GM19238 (cell line): ENCODE measurements at regions not wholly inside any gene's neighbourhood (a gene's known extent, or its start where the extent isn't known, plus 50 kb on each side); places are given as distances from the start of the nearest gene placed in this dataset.
"Not testable (repeated sequence)": the region's sequence is repeated elsewhere in the genome, so short reads cannot be mapped to it uniquely, and the experiment has no call there.

Experiments used
- DNase-seq: peaks from one replicate; pipeline ENCODE4 v3.0.0; 2011; ENCODE audit warnings: low spot score; ENCODE audit not compliant: insufficient read length

DNA sequence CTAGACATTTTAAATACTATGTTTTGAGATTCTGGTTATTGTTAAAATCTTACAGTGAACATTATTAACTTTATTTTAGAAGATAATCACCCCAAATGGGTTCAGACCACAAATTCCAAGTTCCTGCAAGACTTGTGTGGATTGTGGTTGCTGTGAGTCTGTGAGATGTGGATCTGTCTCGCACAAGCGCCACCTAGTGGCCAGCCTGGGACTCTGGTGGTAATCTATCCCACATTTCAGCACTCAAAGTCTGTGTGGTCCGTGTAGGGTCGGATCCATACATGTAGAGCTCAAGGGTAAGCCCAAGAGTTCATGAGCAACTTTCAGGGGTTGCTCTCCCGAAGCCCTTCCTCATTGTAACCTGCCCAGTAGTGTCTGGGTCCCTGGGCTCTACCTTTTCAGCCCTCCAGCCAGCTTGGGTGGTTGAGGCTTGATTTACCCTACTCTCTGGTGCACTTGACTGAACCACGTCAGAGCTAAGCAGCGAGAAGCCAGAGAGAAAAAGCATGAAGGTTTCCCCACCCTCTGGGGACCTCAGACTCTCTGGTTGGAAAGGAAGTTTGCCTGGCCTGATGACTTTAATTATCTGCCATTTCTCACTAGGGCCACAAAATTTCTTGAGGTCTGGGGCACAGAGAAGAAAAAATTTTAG is 129.2 kb downstream of the ARHGAP11B start:
- not testable (repeated sequence) for DNase-seq

DNA sequence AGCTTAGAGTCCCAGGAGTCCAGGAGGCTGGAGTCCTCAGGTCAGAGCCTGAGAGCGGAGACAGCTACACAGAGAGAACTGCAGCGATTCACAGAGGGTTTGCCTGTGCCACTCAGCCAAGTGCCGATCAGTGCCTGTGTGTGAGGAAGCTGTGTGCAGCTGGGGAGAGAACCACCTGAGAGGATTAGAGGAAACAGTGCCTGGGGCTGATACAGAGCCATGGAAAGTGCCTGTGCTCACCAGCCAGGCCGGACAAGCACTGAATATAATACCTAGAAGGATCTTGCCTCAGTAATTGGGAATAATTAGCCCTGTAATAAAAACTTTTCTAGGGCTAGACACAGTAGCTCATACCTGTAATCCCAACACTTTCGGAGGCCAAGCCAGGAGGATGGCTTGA is 134.7 kb downstream of the ARHGAP11B start:
- not testable (repeated sequence) for DNase-seq

DNA sequence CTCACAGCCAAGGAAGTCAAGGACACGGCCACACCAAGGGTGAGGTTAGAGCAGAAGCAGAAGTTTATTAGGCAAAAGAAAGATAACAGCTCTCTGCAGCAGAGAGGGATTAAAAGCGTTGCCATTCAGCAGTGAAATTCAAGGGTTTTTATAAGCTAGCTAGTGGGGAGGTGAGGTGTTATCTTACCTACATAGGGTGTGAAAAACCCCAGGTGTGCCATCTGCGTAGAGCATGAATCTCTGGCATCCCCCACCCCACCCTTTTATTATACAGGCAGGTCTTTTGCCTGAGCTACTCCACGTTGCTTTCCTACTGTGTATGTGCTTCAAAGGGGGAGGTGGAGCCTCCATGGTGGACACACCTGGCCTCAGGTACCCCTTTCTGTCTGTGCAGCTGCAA is 135.4 kb downstream of the ARHGAP11B start:
- DNase-seq: not testable (repeated sequence)

DNA sequence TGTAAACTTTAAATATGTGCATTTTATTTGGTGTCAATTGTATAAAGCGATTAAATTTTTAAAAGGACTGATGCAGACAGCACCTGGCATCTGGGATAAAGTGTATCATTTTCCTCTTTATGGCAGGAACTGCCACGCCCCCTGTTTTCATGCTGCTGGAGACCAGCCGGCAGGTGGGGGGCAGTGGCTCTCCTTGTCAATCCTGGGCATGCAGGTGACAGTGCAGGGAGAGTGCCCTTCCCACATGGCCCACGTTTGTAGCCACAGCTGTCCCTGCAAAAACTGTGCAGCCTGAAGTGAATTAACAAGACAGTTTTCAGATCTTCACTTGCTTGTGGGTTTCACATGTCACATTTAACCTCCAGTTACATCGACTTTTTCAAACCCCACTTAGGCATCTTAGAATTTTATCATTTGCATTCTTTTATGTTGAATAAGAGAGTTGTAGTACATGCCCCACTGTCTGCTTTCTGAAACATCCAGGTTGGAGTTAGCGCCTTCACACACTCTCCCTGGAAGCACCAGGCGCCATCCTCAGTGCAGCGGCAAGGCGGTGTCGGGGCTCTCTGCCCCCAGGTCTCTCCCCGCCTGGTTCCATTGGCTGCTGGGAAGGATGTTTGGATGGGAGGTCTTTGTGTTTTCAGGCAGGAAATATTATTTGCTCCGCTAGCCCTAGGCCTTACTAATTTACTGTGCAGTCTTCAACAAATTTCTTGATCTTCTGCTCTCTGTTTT is 134.2 kb upstream of the FAN1 start:
- not testable (repeated sequence) for DNase-seq

DNA sequence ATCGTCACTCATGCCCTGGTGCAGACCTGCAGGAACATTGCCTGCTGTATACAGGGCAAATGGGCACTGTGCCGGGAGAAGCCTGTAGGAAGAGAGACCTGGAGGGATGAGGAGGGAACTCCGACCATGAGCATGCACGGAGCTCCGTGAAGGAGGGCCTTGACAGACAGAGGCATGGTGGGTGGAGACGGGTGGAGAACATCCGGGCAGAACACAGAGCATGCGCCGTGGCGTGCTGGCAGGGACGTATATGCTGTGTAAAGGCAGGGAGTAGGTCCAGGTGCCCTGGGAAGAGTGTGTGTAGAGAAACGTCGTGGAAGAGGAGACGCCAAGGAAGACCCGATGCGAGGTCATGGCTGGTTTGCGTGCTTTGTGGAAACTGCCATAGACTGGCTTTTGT is 133.0 kb upstream of the FAN1 start:
- DNase-seq: no peak

DNA sequence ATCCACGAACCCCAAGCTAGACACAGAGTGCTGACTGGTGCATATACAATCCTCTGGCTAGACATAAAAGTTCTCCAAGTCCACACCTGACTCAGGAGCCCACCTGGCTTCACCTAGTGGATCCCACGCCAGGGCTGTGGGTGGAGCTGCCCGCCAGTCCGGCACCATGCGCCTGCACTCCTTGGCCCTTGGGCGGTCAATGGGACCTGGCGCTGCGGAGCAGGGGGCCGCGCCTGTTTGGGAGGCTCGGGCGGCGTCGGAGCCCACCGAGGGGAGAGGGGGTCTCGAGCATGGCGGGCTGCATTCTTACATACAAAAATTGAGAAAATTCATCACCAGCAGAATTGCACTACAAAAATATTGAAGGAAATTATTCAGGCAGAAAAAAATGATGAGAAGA is 120.7 kb upstream of the FAN1 start:
- DNase-seq: no peak

DNA sequence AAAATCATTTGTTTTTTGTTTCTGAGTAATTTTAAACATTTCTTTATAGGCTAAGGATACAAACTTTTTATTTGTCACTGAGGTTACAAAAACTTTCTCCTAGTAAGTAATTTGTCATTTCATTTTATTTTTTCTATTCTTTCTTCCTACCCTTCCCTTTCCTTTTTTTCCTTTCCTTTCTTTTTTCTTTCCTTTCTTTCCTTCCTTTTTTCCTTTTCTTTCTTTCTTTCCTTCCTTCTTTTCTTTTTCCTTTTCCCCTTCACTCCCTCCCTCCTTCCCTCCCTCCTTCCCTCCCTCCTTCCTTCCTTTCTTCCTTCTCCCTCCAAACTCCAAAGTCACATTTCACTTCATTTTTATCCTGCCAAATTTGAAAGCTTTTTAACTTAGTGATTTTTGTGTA is 115.1 kb upstream of the FAN1 start:
- no peak for DNase-seq

DNA sequence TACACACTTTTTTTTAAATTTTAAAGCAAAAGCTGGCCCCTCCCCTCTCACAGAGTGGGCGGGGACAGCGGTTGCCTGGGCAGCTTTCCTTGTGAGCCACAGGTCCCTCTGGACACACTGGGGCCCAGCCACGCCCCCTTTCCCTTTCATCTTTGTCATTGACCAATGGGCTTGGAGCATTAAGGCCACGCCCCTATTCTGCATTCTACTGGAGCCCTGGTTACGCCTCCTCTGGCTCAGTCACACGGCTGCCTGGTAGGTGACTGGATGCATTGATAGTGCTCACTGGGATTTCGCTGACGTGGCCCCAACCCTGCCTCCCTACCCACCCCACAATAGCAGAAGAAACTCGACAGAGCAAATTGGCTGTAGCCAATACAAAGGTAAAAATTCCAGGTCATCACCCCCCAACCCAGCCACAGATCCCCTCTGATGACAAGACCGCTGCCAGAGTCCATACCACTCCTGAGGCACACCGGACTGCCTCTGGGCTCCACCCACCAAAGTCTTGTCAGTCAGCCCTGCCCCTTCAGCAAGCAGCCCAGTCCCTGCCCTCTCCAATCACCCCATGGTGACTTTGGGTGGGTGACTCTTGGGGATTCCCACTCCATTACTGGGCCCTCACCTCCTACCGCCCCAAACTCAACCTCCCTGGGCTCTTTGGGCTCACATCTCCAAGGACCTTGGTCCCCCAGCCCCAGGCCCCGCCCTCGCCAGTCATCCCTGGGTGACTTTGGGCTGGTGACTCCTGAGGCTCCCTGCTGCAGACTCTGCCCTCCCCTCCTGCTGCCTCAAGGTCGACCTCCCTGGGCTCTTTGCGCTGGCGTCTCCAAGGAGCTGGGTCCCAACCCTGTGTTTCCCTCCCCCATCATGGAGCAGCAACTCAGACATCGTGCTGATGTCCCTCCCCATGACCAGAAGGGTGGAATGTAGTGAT is 112.2 kb upstream of the FAN1 start:
- no peak for DNase-seq

DNA sequence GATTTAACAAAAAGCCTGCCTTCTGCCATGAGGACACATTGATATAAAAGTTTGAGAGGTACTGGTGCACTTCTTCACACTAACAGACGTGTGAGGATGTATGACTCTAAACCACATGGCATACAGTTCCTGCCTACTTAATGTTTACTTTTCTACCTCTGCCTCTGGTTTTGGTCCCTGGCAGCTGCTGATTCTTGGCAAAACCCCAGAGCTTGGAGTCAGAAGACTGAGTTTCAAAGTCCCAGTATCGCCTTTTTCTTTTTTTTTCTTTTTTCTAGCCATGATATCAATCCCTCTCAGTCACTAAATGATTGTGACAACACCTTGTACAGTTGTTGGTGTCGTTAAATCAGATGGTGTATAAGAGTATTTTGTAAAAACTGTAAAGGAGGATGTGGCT is 110.9 kb upstream of the FAN1 start:
- DNase-seq: not testable (repeated sequence)

DNA sequence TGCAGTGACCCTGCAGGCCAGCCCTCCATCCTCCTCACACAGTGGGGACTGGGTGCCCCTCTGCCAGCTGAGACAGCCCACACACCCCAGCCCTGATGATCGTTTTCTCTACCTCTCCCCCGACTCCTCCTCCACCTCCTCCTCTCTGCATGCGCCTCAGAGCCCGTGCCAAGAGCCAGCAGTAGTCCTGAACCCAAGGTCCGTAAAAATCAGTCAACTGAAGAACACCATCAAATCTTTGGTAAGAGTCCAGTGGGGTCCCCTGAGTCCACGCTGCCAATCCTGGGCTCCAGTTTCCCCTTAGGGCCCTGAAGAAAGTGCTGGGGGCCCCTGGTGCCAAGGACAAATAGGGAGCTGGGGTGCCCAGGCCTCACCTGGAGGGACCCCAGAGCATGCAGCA is 109.3 kb upstream of the FAN1 start:
- DNase-seq: no peak

DNA sequence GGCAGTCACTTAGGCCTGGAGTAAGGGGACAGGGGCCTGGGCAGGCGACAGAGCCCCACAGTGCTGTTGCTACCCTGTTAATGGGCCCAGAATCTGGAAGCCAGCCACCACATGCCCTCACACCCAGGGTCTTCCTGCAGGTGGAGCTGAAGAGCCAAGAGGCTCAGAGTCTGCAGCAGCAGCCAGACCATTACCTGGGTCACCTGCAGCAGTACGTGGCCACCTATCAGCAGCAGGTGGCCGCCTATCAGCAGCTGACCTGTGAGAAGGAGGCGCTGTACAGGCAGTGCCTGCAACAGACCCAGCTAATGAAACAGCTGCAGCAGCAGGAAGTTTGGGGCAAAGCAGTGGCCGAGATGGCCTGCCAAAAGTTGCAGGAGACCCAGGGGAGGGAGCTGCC is 104.2 kb upstream of the FAN1 start:
- DNase-seq: not testable (repeated sequence)

DNA sequence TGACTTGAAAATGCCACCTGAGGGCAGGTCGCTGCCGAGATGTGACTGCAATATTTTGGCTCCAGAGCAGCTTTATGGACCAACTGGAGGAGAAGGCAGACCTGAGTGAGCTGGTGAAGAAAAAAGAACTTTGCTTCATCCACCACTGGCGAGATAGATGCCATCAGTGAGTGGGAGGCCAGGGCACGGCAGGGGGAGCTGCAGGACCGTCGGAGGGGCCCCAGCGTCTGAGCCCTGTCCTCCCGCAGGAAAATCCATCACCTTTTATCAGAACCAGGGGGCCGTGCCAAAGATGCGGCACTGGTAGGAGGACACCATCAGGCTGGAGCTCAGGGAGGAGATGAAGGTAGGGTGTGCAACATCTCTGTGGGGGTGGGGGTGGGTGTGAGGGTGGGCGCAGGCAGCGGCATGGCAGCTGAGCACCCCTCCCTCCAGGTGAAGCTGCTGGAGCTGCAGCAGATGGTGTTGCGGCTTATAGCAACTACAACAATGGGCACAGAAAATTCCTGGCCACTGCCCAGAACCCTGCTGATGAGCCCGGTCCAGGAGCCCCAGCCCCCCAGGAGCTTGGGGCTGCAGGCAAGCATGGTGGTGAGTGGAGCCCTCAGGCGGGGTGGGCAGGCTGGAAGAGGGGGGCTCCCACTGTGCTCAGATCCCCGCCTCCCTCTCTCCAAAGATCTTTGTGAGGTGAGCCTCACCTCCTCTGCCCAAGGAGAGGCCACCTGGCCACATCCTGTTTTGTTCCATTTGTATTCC is 102.4 kb upstream of the FAN1 start:
- not testable (repeated sequence) for DNase-seq

DNA sequence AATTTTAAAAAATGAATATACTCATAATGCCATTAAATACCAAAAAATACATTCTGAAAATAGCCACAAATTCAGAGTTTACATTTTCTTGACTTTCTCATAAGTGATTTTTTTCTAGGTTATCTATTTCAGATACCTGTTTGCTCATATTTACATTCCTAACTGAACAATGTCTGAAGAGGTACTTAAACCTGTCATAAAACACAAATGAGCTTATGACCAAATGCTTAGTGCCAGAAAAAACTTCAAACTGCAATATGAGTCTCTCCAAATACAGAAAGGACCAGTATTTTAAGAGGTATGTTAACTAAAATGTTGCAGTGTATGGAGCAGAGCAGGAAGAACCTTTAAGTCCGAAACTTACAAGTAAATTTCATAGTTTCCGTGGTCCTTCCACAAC is 101.7 kb upstream of the FAN1 start:
- not testable (repeated sequence) for DNase-seq

DNA sequence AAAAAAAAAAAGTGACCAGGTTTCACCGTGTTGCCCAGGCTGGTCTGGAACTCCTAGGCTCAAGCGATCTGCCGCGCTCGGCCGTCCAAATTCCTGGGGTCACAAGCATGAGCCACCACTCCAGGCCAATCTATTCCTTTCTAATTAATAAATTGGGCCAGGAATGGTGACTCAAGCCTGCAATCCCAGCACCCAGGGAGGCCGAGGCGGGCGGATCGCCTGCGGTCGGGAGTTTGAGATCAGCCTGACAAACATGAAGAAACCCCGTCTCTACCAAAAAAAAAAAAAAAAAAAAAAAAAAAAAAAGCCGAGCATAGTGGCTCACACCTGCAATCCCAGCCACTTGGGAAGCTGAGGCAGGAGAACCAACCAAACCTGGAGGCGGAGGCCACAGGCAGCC is 100.0 kb upstream of the FAN1 start:
- not testable (repeated sequence) for DNase-seq

DNA sequence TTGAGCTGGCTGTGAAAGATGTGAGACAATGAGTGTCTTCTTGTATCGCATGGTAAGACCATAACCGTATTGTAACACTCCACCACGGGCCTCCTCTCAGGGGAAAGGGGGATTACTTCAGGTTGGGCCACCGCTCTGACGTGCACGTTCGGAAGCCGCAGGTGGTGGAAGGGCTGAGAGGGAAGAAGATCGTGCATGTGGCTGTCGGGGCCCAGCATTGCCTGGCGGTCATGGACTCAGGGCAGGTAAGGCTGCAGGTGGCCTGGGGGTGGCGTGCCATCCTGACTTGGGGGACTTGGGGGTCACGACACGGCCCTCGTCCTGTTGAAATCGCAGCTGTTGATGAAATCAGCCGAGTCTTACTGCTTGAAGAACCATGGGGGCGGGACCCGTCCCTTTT is 87.3 kb upstream of the FAN1 start:
- DNase-seq: no peak

DNA sequence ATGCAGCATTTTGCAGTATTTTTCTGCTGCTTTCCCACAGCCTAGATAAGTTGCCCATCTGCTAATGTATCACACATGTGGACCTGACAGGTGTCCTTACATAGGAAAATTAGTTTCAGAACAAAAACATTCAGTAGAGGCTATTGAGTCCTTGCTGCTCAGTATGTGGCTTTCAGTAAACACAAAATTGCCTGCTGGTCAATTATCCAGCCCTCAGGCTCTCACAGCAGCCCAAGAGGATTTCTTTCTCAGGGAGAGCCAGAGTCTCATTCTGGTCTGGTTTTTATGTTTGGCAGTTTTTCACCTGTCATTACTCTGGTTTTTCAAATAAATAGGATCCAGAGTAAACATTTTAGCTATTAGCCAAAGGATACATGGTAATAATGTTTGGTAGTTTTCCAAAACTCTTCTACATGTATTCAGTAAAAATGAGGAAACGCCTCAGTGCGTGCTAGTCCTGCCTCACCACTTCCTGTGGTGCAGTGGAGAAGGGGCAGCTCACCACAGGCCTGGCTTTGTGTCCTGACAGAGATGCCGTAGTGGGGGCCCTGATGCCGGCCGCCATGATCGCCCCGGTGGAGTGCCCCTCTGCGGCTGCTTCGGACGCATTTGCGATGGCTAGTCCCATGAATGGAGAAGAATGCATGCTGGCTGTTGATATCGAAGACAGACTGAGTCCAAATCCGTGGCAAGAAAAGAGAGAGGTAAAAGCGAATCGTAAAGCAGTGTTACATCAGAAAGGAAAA is 80.5 kb upstream of the FAN1 start:
- DNase-seq: not testable (repeated sequence)

DNA sequence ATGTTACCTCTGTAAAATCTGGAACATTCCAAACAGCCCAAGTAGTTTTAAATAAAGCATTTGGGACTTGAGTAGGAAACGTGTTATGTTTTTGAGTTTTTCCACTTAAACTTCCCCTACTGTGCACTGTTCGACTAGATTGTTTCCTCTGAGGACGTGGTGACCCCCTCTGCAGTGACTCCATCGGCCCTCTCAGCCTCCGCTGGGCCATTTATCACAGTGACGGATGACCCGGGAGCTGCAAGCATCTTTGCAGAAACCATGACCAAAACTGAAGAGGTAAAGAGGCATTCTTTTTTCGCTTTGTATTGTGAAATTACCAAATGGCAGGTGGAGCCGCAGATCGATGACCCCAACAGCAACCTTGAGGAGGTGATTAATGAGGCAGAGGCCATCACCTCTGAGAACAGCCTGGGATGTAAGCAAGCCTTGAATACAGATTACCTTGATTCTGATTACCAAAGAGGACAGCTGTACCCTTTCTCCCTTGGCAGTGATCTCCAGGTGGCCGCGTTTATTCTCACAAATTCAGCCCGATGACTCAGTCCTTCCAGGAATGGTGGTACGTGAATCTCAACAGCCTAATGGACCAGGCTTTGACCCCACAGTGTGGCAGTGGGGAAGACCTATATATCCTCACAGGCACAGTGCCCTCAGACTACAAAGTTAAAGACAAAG is 79.1 kb upstream of the FAN1 start:
- no peak for DNase-seq

DNA sequence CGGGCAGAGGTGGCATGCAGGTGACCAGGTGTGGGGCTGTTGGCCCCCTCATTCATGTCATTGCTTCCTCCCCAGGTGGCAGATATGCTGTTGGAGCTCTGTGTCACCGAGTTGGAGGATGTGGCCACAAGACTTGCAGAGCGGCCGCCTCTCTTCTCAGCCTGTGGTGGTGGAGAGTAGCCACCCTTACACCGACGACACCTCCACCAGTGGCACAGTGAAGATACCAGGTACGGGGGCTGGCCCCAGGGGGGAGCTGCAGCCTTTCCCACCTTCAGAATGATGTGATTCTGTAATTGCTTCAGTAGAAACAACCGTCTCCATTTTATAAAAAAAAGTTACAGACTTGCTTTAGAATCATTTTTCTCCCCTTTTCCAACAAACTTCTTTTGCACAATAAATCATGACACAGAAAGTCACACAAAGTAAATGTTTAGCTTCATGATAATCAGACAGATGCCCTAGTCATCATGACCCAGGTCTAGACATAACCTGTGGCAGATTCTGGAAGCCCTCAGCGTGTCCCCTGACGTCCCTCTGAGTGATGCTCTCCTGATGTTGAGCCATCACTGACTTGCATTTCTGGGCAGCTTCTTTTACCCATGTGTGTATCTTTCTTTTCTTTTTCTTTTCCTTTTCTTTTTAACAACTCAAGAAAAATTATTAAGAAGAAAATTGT is 76.0 kb upstream of the FAN1 start:
- no peak for DNase-seq

DNA sequence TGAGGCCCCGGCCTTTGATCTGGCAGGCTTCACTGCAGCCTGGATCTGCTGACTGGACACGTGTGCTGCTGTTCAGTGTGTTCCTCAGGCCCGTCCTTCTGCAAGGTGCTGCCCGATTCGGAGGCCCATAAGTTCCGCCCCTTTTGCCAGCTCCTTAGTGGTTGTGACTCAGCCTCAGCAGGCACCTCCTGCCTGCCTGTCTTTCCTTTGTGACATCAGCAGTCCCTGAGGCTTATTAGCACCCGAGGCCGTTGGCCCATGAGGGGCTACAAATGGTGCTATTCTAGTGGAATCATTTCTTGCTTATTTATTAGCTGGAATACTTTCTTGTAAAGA is 75.4 kb upstream of the FAN1 start:
- DNase-seq: not testable (repeated sequence)

DNA sequence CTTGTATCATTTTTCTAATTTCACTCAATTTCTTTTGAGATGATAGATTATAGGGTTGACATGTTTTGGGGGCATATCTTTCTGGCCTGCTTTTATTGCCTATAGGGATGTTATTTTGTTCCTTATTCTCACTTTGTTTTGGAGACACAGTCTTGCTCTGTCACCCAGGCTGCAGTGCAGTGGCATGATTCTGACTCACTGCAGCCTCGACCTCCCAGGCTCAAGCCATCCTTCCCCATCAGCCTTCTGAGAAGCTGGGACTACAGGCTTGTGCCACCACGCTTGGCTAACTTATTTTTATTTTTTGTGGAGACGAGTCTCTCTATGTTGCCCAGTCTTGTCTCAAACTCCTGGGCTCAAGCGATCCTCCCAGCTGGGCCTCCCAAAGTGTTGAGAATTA is 72.8 kb upstream of the FAN1 start:
- no peak for DNase-seq
